Neuronal stem cell (in vitro differentiated cells): ENCODE measurements at regions not wholly inside any gene's neighbourhood (a gene's known extent, or its start where the extent isn't known, plus 50 kb on each side); places are given as distances from the start of the nearest gene placed in this dataset.
"Not testable (repeated sequence)": the region's sequence is repeated elsewhere in the genome, so short reads cannot be mapped to it uniquely, and the experiment has no call there.

Experiments used
- DNase-seq: peaks from one replicate; pipeline ENCODE4 v3.0.0-alpha.2; 2013; ENCODE audit warnings: low spot score
- H2AFZ ChIP-seq: one replicate; pipeline ENCODE4 v1.6.1; 2013; ENCODE audit warnings: mild to moderate bottlenecking, low read length, inconsistent platforms
- H2AK5ac ChIP-seq: 2 replicates; pipeline ENCODE4 v1.6.1; 2013; ENCODE audit warnings: low read depth, mild to moderate bottlenecking, inconsistent platforms, low read length, moderate library complexity, mixed read lengths
- H2BK120ac ChIP-seq: 2 replicates; pipeline ENCODE4 v1.6.1; 2013; ENCODE audit warnings: low read depth, mild to moderate bottlenecking, inconsistent platforms, low read length, moderate library complexity, mixed read lengths
- H2BK12ac ChIP-seq: one replicate; pipeline ENCODE4 v1.6.1; 2013; ENCODE audit warnings: low read length, inconsistent platforms
- H2BK15ac ChIP-seq: 2 replicates; pipeline ENCODE4 v1.6.1; 2013; ENCODE audit warnings: mild to moderate bottlenecking, low read length, inconsistent platforms, mixed read lengths
- H2BK5ac ChIP-seq: one replicate; pipeline ENCODE4 v1.6.1; 2013; ENCODE audit warnings: inconsistent platforms, mild to moderate bottlenecking, low read length, moderate library complexity
- H3K14ac ChIP-seq: one replicate; pipeline ENCODE4 v1.6.1; 2013; ENCODE audit warnings: low read length, inconsistent platforms
- H3K18ac ChIP-seq: 2 replicates; pipeline ENCODE4 v1.6.1; 2013; ENCODE audit warnings: low read length, inconsistent platforms
- H3K23ac ChIP-seq: 2 replicates; pipeline ENCODE4 v1.6.1; 2013; ENCODE audit warnings: low read depth, mild to moderate bottlenecking, mixed read lengths, low read length, inconsistent platforms; ENCODE audit not compliant: poor library complexity
- H3K27ac ChIP-seq: replicated peaks from 3 replicates; pipeline ENCODE4 v1.5.1; 2013; ENCODE audit warnings: low read length, inconsistent platforms
- H3K27me3 ChIP-seq, 3 experiments: 2 replicates each; pipeline ENCODE4 v1.6.1; 2013; ENCODE audit warnings: low read length in 3 of 3, mild to moderate bottlenecking in 2 of 3, inconsistent platforms in 1 of 3, low read depth in 1 of 3, mixed read lengths in 1 of 3, moderate library complexity in 1 of 3; ENCODE audit not compliant: control insufficient read depth in 3 of 3, insufficient read depth in 3 of 3
- H3K36me3 ChIP-seq, 2 donors: replicated peaks in 1 of 2; 2 replicates each; pipeline ENCODE4 v1.6.1; 2013; ENCODE audit warnings: low read length in 2 of 2; ENCODE audit not compliant: control insufficient read depth in 2 of 2, insufficient read depth in 2 of 2
- H3K4ac ChIP-seq: 2 replicates; pipeline ENCODE4 v1.6.1; 2013; ENCODE audit warnings: inconsistent platforms, mild to moderate bottlenecking, low read length, moderate library complexity
- H3K4me1 ChIP-seq, 2 donors: 1 replicate in 1 of 2; 2 replicates in 1 of 2; pipeline ENCODE4 v1.6.1; 2013; ENCODE audit warnings: low read length in 2 of 2, low read depth in 1 of 2; ENCODE audit not compliant: control insufficient read depth in 2 of 2, insufficient read depth in 1 of 2
- H3K4me2 ChIP-seq: one replicate; pipeline ENCODE4 v1.6.1; 2013; ENCODE audit warnings: mild to moderate bottlenecking, low read length, inconsistent platforms; ENCODE audit not compliant: insufficient read depth, poor library complexity, severe bottlenecking
- H3K4me3 ChIP-seq, 2 donors: 2 replicates each; pipeline ENCODE4 v1.5.1; 2013; ENCODE audit warnings: low read length in 2 of 2, mild to moderate bottlenecking in 2 of 2, inconsistent platforms in 1 of 2, moderate library complexity in 1 of 2
- H3K79me1 ChIP-seq: one replicate; pipeline ENCODE4 v1.6.1; 2013; ENCODE audit warnings: low read depth, mild to moderate bottlenecking, inconsistent platforms, low read length, moderate library complexity
- H3K9ac ChIP-seq: one replicate; pipeline ENCODE4 v1.6.1; 2013; ENCODE audit warnings: mild to moderate bottlenecking, low read depth, low read length, inconsistent platforms; ENCODE audit not compliant: poor library complexity
- H3K9me3 ChIP-seq, 2 donors: replicated peaks in 1 of 2; 2 replicates each; pipeline versions ENCODE3 to v1.6.1; 2013; ENCODE audit warnings: low read length in 2 of 2, mild to moderate bottlenecking in 2 of 2, inconsistent platforms in 1 of 2, low read depth in 1 of 2, mixed read lengths in 1 of 2, moderate library complexity in 1 of 2; ENCODE audit not compliant: control insufficient read depth in 2 of 2, insufficient read depth in 1 of 2
- H4K8ac ChIP-seq: one replicate; pipeline ENCODE4 v1.6.1; 2013; ENCODE audit warnings: low read depth, mild to moderate bottlenecking, inconsistent platforms, low read length, moderate library complexity
- H4K91ac ChIP-seq: one replicate; pipeline ENCODE4 v1.6.1; 2013; ENCODE audit warnings: low read length, low read depth, mild to moderate bottlenecking, inconsistent platforms; ENCODE audit not compliant: poor library complexity
- WGBS, 2 donors: extraction: QIAGEN DNeasy Blood & Tissue Kit; methylation state at CpG; one replicate each; pipeline ENCODE4 v1.1.7; 2013; ENCODE audit warnings: missing lambda C conversion rate in 2 of 2, mixed read lengths in 1 of 2; ENCODE audit not compliant: insufficient read length in 2 of 2, insufficient replicate concordance in 1 of 2; ENCODE audit errors: extremely low coverage in 2 of 2; 5-methylcytosine and 5-hydroxymethylcytosine counted together

- H3K9me3 ChIP-seq, result peaks cover 0 to 14% of the 10 kb centered on the region in 2 donors
- H2BK5ac ChIP-seq, H4K8ac ChIP-seq, DNase-seq, H2BK15ac ChIP-seq, H3K27ac ChIP-seq, H4K91ac ChIP-seq, H3K79me1 ChIP-seq, H2AK5ac ChIP-seq, H3K14ac ChIP-seq, H2BK12ac ChIP-seq, H2BK120ac ChIP-seq, H3K4ac ChIP-seq, H3K23ac ChIP-seq, H3K27me3 ChIP-seq, H3K18ac ChIP-seq, H3K4me1 ChIP-seq, H3K4me2 ChIP-seq, H3K4me3 ChIP-seq, H3K36me3 ChIP-seq, H3K9ac ChIP-seq: not testable (repeated sequence)
- peak overlapping the region; percentile 26 for H2AFZ ChIP-seq
- no CpG with 5 or more reads among the region's 3 CpGs for WGBS, 2 donors
Observed at GRCh38 chr6:69450493-69450892, 346.3 kb downstream of the LMBRD1 start.

GRCh38 chr6:69449887-69450286, 346.9 kb downstream of the LMBRD1 start:
- Histone ChIP-seq H3K79me1 (no peaks in the 10 kb centered on the region), H3K4me3 (peak overlapping the region in 1 of 2 donors; percentile 65), H4K8ac (no peak overlapping the region), H3K14ac (no peak overlapping the region), H2BK15ac (no peak overlapping the region), H3K4me2 (no peak overlapping the region), H2AFZ (peak overlapping the region; percentile 4), H3K36me3 (no peaks in the 10 kb centered on the region), H4K91ac (no peak overlapping the region), H2BK12ac (no peak overlapping the region), H3K9me3 (peaks cover 0 to 14% of the 10 kb centered on the region in 2 donors), H3K18ac (no peak overlapping the region), H3K4ac (no peak overlapping the region), H2AK5ac (no peak overlapping the region), H3K23ac (no peak overlapping the region), H3K27me3 (no peaks in the 10 kb centered on the region), H3K9ac (no peak overlapping the region), H3K27ac (no peak overlapping the region), H2BK120ac (no peak overlapping the region), H2BK5ac (no peak overlapping the region), H3K4me1 (no peaks in the 10 kb centered on the region)
- DNase-seq, result no peak
- WGBS, 2 donors, result no CpG with 5 or more reads among the region's 8 CpGs
